Chondrocyte (in vitro differentiated cells): ENCODE measurements at regions not wholly inside any gene's neighbourhood (a gene's known extent, or its start where the extent isn't known, plus 50 kb on each side); places are given as distances from the start of the nearest gene placed in this dataset.

ENCODE experiments used
- DNase-seq: peaks from one replicate; pipeline ENCODE4 v3.0.0; 2021; ENCODE audit warnings: mixed read lengths, low spot score
- H3K27ac Mint-ChIP-seq: one replicate; pipeline ENCODE4 v1.8.0; 2021; ENCODE audit warnings: mild to moderate bottlenecking, moderate library complexity, mixed read lengths; ENCODE audit not compliant: unreplicated experiment
- H3K27me3 Mint-ChIP-seq: 2 replicates; pipeline ENCODE4 v1.8.0; 2021; ENCODE audit warnings: low read depth, mixed read lengths
- H3K36me3 Mint-ChIP-seq: 2 replicates; pipeline ENCODE4 v1.8.0; 2021; ENCODE audit warnings: low read depth, mixed read lengths
- H3K4me1 Mint-ChIP-seq: 2 replicates; pipeline ENCODE4 v1.8.0; 2021; ENCODE audit warnings: low read depth, mild to moderate bottlenecking, mixed read lengths
- H3K4me3 Mint-ChIP-seq: one replicate; pipeline ENCODE4 v1.8.0; 2021; ENCODE audit warnings: mild to moderate bottlenecking, moderate library complexity, mixed read lengths; ENCODE audit not compliant: unreplicated experiment
- H3K9me3 Mint-ChIP-seq: 2 replicates; pipeline ENCODE4 v1.8.0; 2021; ENCODE audit warnings: low read depth, mixed read lengths
- TF ChIP-seq, protein P1 (sequence below): fragments of 200-600 bp; sonication (generic); IDR thresholded peaks from 2 replicates; pipeline ENCODE4 v1.5.0; 2021; ENCODE audit warnings: antibody characterized with exemption, mild to moderate bottlenecking, moderate library complexity

DNA sequence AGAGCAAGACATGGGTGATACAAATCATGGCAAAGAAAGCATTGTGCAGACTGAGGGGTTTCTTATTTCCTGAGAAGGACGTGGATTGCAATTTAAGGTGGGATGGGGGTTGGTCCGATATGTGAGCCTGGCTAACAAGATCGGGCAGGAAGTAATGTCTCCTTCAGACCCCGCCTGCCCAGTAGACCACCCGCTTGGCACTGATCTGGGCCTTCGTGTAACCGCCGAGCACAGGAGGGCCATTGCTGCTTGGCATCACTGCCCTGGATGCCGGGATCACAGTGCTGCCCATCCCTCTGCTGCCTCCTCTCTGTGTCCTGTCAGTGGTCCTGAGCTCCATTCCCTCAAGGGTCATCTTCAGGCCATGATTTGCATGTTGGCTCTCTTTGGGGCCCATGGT is 214.6 kb upstream of the ZNF32 start:
- H3K9me3 Mint-ChIP-seq, result no peaks in the 10 kb centered on the region
- H3K27ac Mint-ChIP-seq, result no peak overlapping the region
- TF ChIP-seq, protein P1, sequence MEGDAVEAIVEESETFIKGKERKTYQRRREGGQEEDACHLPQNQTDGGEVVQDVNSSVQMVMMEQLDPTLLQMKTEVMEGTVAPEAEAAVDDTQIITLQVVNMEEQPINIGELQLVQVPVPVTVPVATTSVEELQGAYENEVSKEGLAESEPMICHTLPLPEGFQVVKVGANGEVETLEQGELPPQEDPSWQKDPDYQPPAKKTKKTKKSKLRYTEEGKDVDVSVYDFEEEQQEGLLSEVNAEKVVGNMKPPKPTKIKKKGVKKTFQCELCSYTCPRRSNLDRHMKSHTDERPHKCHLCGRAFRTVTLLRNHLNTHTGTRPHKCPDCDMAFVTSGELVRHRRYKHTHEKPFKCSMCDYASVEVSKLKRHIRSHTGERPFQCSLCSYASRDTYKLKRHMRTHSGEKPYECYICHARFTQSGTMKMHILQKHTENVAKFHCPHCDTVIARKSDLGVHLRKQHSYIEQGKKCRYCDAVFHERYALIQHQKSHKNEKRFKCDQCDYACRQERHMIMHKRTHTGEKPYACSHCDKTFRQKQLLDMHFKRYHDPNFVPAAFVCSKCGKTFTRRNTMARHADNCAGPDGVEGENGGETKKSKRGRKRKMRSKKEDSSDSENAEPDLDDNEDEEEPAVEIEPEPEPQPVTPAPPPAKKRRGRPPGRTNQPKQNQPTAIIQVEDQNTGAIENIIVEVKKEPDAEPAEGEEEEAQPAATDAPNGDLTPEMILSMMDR, result no peak
- H3K4me3 Mint-ChIP-seq, result no peak overlapping the region
- H3K27me3 Mint-ChIP-seq, result no peaks in the 10 kb centered on the region
- H3K36me3 Mint-ChIP-seq, result no peaks in the 10 kb centered on the region
- peaks cover 47% of the 10 kb centered on the region for H3K4me1 Mint-ChIP-seq
- DNase-seq, result no peak

DNA sequence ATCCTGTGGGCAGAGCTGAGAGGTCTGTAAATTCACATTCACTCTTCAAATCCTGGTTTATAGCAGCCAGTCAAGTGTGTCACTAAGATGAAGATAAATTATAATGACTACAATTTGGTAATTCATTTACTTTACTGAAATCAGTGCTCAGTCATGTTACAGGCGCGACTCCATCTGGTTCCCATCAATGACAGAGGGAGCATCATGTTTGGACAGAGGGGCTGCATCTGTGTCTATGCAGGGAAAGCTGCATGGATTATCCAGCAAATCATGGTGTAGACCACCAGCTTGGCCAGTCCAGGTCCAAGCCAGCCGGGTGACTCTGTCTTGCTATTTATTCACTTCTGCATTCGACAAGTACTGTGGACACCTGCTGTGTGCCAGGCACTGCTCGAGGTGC is 214.1 kb upstream of the ZNF32 start:
- no peaks in the 10 kb centered on the region for H3K36me3 Mint-ChIP-seq
- H3K9me3 Mint-ChIP-seq, result no peaks in the 10 kb centered on the region
- no peak for DNase-seq
- TF ChIP-seq, protein P1, result no peak
- H3K4me3 Mint-ChIP-seq, result no peak overlapping the region
- no peak overlapping the region for H3K27ac Mint-ChIP-seq
- no peaks in the 10 kb centered on the region for H3K27me3 Mint-ChIP-seq
- H3K4me1 Mint-ChIP-seq, result peaks cover 46% of the 10 kb centered on the region

DNA sequence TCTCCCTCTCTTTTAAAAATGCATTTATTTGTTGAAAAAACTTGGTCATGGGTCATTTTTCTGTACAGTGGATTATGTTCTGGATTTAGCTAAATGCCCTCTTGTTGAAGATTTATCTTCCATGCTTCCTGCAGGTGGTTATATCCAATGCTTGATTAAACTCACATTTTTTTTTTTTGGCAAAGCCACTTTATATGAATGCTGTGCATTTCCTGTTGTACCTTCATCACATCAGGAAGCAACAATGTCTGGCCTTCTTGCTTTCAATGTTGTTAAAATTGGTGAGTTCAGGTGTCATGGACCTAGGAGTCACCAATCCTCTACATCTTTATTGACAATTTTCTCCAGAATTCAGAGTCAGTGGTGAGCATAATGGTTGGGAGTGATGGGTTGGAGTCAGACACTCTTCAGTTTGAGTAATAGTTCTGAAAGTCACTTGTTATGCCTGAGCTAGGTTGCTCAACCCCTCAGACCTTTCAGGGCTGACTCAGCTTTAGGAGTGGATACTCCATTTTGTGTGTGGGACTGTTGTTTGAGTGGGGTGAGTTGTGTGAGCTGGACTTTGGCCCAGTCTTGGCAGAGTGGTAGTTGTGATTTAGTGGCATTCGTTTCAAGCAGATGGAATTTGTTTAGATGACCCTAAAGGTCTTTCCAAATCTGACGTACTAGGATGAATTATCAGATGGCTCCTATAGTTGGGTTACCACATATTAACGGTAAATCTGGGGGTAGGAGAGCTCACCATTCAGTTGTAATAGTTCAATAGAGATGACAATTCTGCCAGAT is 213.5 kb upstream of the ZNF32 start:
- Mint-ChIP-seq H3K9me3 (no peaks in the 10 kb centered on the region), H3K4me1 (peaks cover 46% of the 10 kb centered on the region), H3K4me3 (no peak overlapping the region), H3K27ac (no peak overlapping the region), H3K27me3 (no peaks in the 10 kb centered on the region), H3K36me3 (no peaks in the 10 kb centered on the region)
- TF ChIP-seq, protein P1, result no peak
- DNase-seq, result no peak

DNA sequence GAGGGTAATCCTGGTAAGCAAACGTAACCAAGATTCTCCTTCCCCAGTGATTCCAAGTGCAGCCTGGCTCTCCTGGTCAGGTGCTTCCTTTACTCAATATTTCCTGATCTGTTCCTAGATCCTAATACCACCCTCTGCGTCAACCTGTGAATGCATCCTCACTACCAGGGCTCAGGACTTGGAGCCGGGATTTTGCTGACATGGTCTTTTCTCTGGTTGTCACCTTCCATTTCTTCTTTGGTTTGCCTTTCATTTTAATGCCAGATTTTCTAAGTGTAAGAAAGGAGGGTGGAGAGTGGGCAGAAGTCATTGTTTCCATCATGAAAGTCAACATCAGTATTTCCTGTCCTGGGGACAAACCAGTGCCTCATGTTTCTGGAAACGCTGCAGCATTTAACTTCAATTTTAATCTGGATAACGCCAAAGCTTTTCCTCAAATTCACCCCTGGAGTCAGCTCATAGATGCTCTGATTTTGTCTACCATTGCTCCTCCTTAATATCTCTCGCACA is 210.4 kb upstream of the ZNF32 start:
- Mint-ChIP-seq H3K27ac (no peak overlapping the region), H3K36me3 (no peaks in the 10 kb centered on the region), H3K27me3 (no peaks in the 10 kb centered on the region), H3K4me3 (no peak overlapping the region), H3K9me3 (no peaks in the 10 kb centered on the region), H3K4me1 (peaks cover 43% of the 10 kb centered on the region)
- no peak for DNase-seq
- TF ChIP-seq, protein P1, result no peak

DNA sequence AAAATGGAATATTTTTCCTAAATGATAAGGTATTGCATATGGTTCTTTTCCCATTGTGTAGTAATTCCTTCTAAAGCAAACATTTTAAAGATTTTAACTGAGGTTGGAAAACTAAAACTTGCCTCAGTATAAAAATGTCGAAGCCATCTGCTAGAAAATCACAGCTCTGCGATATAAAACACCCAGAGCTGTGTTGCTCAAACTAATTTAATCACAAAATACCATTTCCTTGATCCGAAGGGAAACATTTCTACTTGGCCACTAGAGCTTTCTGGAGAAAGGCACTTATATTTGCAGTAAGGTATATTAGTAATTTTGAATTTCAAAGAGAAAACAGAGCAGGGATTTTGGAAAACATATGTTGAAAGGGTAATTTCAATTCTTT is 209.2 kb upstream of the ZNF32 start:
- TF ChIP-seq, protein P1, result no peak
- no peak for DNase-seq
- H3K4me3 Mint-ChIP-seq, result no peak overlapping the region
- no peaks in the 10 kb centered on the region for H3K27me3 Mint-ChIP-seq
- H3K27ac Mint-ChIP-seq, result no peak overlapping the region
- no peaks in the 10 kb centered on the region for H3K36me3 Mint-ChIP-seq
- no peaks in the 10 kb centered on the region for H3K9me3 Mint-ChIP-seq
- peaks cover 43% of the 10 kb centered on the region for H3K4me1 Mint-ChIP-seq
